OCI-LY1 (cell line): ENCODE measurements at regions not wholly inside any gene's neighbourhood (a gene's known extent, or its start where the extent isn't known, plus 50 kb on each side); places are given as distances from the start of the nearest gene placed in this dataset.

ENCODE experiments used
- EZH2 ChIP-seq: fragments of 200-600 bp; sonication (generic), shearing (Covaris generic); IDR thresholded peaks from 2 replicates; pipeline ENCODE4 v1.8.0; 2017; ENCODE audit warnings: borderline replicate concordance, mixed run types, mild to moderate bottlenecking, antibody characterized with exemption, low read length, moderate library complexity, mixed read lengths
- TF ChIP-seq, protein P1 (sequence below): fragments of 200-600 bp; sonication (generic), shearing (Covaris generic); IDR thresholded peaks from 2 replicates; pipeline ENCODE4 v1.5.1; 2017; ENCODE audit warnings: mild to moderate bottlenecking, antibody characterized with exemption, low read length, moderate library complexity, mixed read lengths

DNA sequence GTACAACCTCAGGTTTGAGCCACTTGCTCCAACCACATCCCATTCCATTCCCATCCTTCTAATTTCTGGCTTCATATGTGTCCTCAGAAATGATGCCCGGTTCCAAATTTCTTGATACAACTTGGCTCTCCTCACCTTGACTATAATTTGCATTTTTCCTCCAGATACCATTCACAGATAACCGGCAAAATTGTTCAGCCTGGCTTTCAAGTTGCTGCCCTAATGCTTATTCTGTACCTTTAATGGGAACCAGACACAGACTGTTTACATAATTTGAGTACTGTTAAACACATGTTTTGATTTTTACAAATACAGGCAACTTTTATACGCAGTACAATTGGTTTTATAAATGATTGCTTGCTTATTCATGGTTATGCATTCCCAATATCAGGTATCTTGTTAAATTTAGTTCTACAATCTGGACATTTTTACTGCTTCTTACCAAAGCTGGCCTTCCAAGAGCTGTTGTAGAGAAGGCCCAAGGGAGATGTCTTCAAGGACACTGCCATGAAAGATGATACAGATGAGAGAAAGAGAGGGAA lies 649.5 kb upstream of the CAMK1G start:
- TF ChIP-seq, protein P1, sequence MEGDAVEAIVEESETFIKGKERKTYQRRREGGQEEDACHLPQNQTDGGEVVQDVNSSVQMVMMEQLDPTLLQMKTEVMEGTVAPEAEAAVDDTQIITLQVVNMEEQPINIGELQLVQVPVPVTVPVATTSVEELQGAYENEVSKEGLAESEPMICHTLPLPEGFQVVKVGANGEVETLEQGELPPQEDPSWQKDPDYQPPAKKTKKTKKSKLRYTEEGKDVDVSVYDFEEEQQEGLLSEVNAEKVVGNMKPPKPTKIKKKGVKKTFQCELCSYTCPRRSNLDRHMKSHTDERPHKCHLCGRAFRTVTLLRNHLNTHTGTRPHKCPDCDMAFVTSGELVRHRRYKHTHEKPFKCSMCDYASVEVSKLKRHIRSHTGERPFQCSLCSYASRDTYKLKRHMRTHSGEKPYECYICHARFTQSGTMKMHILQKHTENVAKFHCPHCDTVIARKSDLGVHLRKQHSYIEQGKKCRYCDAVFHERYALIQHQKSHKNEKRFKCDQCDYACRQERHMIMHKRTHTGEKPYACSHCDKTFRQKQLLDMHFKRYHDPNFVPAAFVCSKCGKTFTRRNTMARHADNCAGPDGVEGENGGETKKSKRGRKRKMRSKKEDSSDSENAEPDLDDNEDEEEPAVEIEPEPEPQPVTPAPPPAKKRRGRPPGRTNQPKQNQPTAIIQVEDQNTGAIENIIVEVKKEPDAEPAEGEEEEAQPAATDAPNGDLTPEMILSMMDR = no peak
- TF ChIP-seq EZH2 = no peak
